HG02678 (cell line): ENCODE measurements at regions not wholly inside any gene's neighbourhood (a gene's known extent, or its start where the extent isn't known, plus 50 kb on each side); places are given as distances from the start of the nearest gene placed in this dataset.
A peak's percentile ranks its signal among the peaks of the same experiment; 100 is the strongest.
"Not testable (repeated sequence)": the region's sequence is repeated elsewhere in the genome, so short reads cannot be mapped to it uniquely, and the experiment has no call there.

Experiments
- ATAC-seq: cut with Tn5 transposase; IDR thresholded peaks from one replicate; pipeline ENCODE4 v1.9.1; 2021; ENCODE audit warnings: mild to moderate bottlenecking, moderate library complexity; ENCODE audit not compliant: unreplicated experiment

DNA sequence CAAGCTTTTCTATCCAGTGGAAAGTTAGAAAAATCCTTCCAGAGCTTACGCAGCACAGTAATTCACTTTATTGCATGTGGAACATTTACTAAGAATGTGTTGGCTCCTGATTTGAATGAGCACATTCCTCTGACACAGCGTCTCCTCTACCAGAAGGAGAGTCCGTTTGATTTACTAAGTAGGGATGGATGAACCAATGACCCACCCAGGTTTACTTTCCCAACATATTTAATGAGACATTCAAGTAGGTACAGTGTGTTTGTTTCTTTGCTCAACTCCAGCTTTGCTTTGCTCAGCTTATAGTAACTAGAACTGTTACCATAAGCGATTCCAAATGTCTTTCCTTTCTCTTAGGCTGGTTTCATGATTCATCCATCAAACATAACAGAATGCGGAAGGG, 161.7 kb downstream of the SMARCA1 start:
- no peak for ATAC-seq

DNA sequence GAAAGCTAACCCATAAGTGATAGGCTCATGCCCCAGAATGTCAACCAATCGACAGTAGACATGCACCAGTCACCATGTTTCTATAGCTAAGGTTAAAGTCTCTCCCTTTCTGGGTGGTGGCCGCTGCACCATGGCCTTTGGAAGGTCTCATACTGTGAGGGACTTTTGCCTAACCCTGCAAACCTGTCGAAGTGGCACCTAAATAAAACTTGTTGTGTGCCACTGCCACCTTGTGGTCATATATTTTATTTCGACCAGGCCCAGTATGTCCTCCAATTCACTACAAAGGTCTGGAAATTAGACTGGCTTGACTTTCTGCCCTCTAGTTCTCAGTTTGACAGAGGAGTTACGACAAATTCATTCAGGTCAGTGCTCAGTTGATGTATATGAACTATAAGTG, 163.1 kb downstream of the SMARCA1 start:
- peak; percentile 86 for ATAC-seq

GRCh38 chrX:129359269-129359668, 164.0 kb downstream of the SMARCA1 start:
- no peak for ATAC-seq

GRCh38 chrX:129357428-129357827, 165.9 kb downstream of the SMARCA1 start:
- not testable (repeated sequence) for ATAC-seq

- ATAC-seq = no peak
Observed at GRCh38 chrX:129347291-129347690, 176.0 kb downstream of the SMARCA1 start.

DNA sequence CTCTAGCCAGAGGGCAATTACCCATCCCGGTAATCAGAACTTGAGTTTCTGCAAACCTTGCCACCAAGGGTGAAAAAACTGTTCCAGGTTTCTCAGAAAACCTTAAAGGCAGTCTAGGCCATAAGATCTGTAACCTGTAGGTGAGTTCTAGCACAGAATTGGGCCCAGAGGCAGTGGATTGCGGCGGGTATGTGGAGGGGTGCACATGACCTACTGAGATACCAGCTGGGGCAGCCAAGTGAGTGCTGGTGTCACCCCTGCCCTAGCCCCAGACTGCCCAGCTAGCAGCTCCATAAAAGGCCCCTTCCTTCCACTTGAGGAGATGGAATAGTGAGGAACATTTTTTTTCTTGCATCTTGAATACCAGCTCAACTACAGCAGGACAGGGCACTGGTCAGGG, 176.7 kb downstream of the SMARCA1 start:
- no peak for ATAC-seq

- not testable (repeated sequence) for ATAC-seq
Observed at GRCh38 chrX:129337264-129337663, 186.0 kb downstream of the SMARCA1 start.

GRCh38 chrX:129323115-129323514, 200.2 kb downstream of the SMARCA1 start:
- no peak for ATAC-seq

DNA sequence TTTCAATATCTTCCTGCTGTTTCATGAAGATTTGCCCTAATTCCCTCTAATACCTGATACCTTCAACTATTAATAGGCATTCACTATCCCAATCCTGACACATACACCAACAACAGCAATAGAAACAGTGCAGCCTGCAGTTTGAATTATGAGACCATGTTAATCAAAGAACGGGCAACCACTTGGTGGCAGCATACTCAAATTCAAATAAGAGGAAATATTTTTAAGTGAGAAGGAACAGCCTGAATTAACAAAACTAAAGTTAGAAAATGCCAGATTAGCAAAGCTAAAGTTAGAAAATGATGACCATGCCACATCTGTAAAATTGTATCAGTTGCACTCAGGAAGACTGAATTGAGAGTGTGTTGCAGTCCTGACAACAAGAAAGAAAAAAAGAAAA, 204.9 kb downstream of the SMARCA1 start:
- no peak for ATAC-seq

GRCh38 chrX:129316461-129316860, 206.8 kb downstream of the SMARCA1 start:
- ATAC-seq = no peak

DNA sequence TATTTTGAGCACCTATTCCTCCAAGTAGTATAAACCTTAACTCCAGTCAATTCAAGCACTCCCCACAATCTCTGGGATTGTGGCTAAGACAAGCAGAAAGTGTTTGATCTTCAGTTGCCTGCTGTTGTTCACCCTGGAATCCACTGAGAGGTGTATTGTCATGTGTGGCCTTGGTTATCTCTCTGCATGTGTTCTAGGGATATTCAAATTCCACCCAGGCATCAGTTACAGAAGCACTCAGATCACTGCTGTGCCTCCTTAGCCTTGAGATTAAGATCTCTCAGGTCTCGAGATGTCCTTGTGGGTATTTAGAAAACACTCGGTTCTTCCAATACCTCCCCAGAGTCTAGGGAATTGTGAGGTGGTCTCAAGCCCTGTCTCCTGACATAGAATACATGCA, 213.3 kb downstream of the SMARCA1 start:
- no peak for ATAC-seq

DNA sequence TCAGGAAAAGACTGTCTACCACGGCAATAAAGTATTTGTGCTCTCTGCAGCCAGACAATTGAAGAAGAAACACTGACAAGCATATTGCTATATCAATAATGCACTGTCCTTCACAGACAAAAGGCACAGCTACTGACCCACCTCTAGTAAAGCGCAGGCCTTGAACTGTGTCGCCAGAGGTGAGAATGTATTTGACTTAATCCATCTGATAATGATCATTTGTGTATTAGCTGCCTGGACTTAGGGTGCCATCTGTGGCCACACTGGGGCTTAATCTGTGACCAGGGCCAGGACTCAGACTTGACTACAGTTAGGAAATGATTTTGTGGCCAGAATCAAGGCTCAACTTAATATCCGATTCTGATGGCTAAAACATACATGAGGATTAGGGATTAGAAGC, 260.4 kb downstream of the SMARCA1 start:
- ATAC-seq = no peak

DNA sequence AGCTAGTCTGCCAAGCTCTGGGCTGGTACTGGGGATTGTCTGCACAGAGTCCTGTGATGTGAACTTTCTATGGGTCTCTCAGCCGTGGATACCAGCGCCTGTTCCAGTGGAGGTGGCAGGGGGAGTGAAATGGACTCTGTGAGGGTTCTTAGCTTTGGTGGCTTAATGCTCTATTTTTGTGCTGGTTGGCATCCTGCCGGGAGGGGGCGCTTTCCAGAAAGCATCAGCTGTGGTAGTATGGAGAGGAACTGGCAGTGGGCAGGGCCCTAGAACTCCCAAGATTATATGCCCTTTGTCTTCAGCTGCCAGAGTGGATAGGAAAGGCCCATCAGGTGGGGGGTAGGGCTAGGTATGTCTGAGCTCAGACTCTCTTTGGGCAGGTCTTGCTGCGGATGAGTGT, 267.8 kb downstream of the SMARCA1 start:
- ATAC-seq = not testable (repeated sequence)

- no peak for ATAC-seq
Observed at GRCh38 chrX:129249563-129249962, 273.7 kb downstream of the SMARCA1 start.

- ATAC-seq = no peak
Observed at GRCh38 chrX:129247642-129248041, 275.6 kb downstream of the SMARCA1 start.

DNA sequence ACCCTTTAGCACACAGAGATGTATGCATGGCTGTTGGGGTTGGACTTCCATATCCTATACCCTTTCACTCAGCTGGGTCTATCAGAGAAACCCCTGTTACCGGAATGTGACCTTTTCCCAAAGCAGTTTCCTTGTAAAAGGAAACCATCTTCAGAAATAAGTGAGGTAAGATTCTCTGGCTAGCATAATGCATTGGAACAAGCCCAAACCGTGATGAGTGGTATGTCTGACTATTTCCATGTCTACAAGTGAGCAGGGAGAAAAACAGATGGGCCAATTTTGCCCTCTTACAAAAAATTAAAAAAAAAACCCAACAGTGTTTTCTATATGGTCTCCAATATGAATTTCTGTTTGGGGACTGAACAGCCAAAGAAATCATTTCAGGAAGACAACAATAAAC, 283.9 kb downstream of the SMARCA1 start:
- ATAC-seq = no peak

DNA sequence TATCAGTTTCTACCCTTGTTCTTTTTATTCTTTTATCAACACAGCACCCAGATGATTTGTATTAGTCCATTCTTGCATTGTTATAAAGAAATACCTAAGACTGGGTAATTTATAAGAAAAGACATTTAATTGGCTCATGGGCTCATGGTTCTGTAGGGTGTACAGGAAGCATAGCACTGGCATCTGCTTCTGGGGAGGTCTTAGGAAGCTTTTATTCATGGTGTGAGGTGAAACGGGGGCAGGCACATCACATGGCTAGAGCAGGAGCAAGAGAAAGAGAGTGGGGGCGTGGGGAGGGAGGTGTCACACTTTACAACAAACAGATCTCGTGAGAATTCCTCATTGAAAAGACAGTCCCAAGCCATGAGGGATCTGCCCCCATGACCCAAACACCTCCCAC, 285.3 kb downstream of the SMARCA1 start:
- no peak for ATAC-seq

DNA sequence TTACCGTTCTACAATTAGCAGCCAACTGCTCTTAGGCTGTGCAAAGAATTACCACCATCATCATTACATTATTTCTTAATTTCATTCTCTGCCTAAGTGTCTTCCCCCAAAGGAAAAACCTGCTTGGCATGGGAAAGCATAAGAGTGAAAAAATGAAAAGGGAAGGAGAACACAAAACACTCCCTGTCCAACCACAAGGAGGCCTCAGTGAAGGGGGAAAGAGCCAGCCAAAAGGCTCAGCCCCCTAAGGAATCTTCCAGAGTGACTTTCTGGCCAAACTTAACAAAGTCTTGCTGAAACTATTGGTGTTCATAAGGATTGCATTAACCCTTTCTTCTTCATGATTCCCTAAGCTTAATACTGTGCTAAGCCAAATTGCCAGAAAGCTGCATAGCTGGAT, 287.4 kb downstream of the SMARCA1 start:
- ATAC-seq = no peak

DNA sequence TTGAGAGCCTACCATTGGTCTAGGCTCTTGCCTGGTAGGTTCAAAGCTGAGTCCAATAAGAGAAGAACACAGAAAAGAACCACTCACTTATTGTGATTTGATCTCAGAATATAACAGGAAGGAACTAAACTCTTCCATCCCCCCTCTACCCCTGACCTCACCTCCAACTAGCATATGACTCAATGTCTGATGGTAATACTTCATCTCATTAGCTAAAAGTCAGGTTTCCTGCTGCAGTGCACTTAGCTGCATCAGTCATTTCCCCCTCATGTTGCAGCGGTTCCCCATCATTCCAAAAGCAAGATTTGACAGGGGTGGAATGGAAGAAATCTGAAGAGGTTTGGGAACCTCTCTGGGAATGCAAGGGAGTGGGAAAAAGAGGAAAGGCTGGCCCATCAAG, 289.5 kb downstream of the SMARCA1 start:
- no peak for ATAC-seq

DNA sequence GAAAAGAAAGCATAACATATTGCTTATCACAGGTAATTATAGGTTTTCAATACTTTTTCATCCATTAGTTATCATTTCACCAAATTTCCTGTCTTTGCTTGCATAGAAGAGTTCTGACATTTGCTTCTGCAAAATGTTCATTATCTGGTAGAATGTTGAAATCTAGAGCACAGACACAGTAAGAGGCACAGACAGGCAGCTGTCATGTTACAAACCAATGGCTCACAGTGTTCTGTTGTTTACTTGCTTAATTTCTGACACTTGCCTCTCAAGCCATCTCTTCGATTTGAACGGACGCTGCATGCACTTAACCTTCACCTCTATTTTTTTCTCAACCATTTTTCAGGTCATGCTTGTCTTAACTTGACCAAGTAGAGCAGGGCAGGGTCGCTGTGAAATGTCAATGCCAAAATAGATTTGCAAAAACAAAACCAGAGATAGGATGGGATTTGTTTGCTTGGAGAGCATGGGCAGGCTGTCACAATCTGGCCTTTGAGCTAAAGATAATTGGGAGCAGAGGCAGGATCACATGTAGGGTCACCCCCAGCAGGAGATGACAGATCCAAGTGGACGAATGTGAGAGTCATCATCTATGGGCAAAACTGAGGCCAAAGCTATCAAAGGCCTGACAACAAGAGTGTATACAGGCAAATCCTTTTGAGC, 292.3 kb downstream of the SMARCA1 start:
- ATAC-seq = no peak

DNA sequence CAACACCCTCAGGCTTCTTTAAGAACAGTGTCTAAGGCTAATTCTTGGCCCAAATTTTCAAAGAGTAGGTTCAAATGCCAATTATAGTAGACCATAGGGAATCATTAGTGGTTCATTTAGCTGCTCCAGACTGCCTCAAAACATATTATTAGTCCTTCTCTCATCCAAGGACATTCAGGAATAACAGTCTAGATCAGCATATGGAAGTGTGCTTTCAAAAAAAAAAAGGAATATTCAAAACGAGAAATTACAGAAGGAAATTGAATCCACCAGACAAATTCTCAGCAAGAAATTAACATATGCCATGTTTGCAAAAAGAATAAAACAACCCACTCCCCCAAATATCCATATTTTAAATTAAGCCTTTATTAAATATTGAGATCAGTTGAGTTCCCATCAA, 293.1 kb downstream of the SMARCA1 start:
- no peak for ATAC-seq

DNA sequence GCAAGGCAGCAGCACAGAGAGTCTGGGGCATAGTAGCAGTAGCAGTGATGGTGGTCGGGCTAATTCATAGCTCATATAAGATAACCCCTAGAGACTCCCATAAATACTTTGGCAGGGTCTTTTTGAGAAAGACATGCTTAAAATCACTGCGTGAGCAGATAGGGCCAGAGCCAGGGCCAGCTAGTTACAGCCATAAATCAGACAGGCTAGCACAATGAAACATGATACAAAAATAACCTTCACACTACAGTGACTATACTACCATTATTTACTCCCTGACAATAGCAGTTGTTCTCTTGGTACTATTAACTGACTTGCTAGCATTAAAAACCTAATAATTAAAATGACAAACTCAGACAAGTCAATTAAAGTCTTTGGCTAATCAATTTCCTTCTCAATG, 295.9 kb downstream of the SMARCA1 start:
- no peak for ATAC-seq

DNA sequence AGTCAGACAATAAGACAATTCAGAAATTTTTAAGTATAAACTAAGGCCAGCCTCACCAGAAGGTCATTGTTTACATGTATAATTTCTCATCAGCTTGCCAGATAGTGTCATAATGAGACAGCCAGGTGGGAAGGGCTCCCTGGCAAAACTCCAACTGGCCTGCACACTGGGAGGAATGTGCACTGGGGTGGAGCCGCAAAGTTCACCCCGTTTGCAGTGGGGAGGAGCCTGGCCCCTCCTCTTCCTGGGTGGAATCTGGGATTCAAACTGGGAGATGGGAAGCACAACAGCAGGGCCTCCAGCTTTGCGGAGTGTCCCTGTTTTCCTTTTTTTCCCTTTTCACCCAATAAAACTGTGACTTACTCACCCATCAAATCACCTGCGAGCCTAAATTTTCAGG, 329.9 kb downstream of the SMARCA1 start:
- no peak for ATAC-seq
